ENCODE measurements at regions not wholly inside any gene's neighbourhood (a gene's known extent, or its start where the extent isn't known, plus 50 kb on each side); places are given as distances from the start of the nearest gene placed in this dataset.
"Not testable (repeated sequence)": the region's sequence is repeated elsewhere in the genome, so short reads cannot be mapped to it uniquely, and the experiment has no call there.

- not testable (repeated sequence) for TF ChIP-seq CTCF, POLR2A (IDR thresholded peaks at IDR 0.05)
Observed at GRCh38 chr13:22916276-22916675, 264.5 kb upstream of the SGCG start.

Data from gastroesophageal sphincter (tissue), 3 donors.